Kidney (tissue), 13 donors: ENCODE measurements at regions not wholly inside any gene's neighbourhood (a gene's known extent, or its start where the extent isn't known, plus 50 kb on each side); places are given as distances from the start of the nearest gene placed in this dataset.

ENCODE experiments used
- DNase-seq, 5 donors: peaks; one replicate each; pipeline ENCODE4 v3.0.0-alpha.2; 2013 to 2020
- FAIRE-seq: peaks from 2 replicates; lab custom pipeline; 2012; peaks lifted over from hg19 to GRCh38; lab: Jason Lieb, UNC
- H3K27ac ChIP-seq, 2 donors: one replicate each; pipeline ENCODE4 v1.7.0; 2013; ENCODE audit warnings: low read depth in 2 of 2, low read length in 2 of 2, inconsistent platforms in 1 of 2
- H3K27me3 ChIP-seq: one replicate; pipeline ENCODE4 v1.7.1; 2013; ENCODE audit warnings: low read length, inconsistent platforms; ENCODE audit not compliant: control insufficient read depth, insufficient read depth
- H3K36me3 ChIP-seq, 3 donors: one replicate each; pipeline versions ENCODE4 v1.7.0 to v1.7.1; 2013; ENCODE audit warnings: low read length in 3 of 3, control low read depth in 1 of 3, inconsistent platforms in 1 of 3; ENCODE audit not compliant: insufficient read depth in 3 of 3, control insufficient read depth in 2 of 3
- H3K4me1 ChIP-seq, 3 donors: one replicate each; pipeline versions ENCODE4 v1.7.0 to v1.7.1; 2013; ENCODE audit warnings: low read length in 3 of 3, inconsistent platforms in 1 of 3, low read depth in 1 of 3; ENCODE audit not compliant: control insufficient read depth in 2 of 3, insufficient read depth in 2 of 3
- H3K4me3 ChIP-seq, 3 donors: one replicate each; pipeline versions ENCODE4 v1.7.0 to v1.8.1; 2013; ENCODE audit warnings: low read length in 3 of 3, control low read depth in 1 of 3, inconsistent platforms in 1 of 3
- H3K9ac ChIP-seq, 3 donors: one replicate each; pipeline versions ENCODE4 v1.7.0 to v1.7.1; 2013; ENCODE audit warnings: low read length in 3 of 3, control low read depth in 1 of 3, inconsistent platforms in 1 of 3
- H3K9me3 ChIP-seq, 3 donors: one replicate each; pipeline versions ENCODE4 v1.7.0 to v1.7.1; 2013; ENCODE audit warnings: low read length in 3 of 3, control low read depth in 1 of 3, inconsistent platforms in 1 of 3; ENCODE audit not compliant: control insufficient read depth in 2 of 3, insufficient read depth in 1 of 3
- intact Hi-C: fragments of 100-400 bp; cut with DNase I; formaldehyde crosslinking; loops from one replicate; pipeline ENCODE4 v1.11.1; 2022
- TF ChIP-seq, protein P1 (sequence below): IDR thresholded peaks from 3 replicates; pipeline ENCODE4 v1.5.1; 2012; ENCODE audit warnings: mild to moderate bottlenecking, moderate library complexity, borderline replicate concordance; ENCODE audit not compliant: insufficient read depth; ENCODE audit errors: extremely low read depth
- donor health status: control.
- donor health status: control.
- donor health status: control.
- donor health status: control.
- donor health status: control.
- donor health status: DM: yes; HTN: yes; CAD: no.
- donor health status: Normal renal cell carcinoma (clear cell type).

DNA sequence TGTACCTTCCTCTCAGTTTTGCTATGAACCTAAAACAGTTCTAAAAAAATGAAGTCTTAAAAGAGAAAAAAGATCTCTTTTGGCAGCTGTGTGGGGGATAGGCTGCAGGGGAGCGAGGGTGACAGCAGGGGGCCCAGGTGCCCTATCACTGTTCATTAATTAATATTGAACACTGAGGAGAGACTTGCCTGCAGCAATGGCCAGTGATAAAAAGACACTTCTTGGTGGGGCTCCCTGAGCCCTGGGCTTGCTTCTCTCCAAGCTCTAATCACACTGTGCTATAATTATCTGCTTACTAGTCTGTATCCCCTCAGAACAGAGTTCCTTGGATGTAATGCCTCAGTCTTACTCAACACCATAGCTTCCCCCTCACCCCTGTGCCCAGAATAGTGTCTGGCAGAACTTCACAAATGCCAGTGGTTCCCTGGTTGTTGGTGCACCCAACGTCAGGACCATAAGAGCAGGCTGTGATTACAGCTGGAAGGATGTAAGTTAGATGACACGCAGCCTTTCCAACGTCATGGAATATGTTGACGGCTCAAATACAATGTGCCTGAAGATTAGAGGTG, 52.0 kb upstream of the IRX6 start:
- TF ChIP-seq, protein P1, sequence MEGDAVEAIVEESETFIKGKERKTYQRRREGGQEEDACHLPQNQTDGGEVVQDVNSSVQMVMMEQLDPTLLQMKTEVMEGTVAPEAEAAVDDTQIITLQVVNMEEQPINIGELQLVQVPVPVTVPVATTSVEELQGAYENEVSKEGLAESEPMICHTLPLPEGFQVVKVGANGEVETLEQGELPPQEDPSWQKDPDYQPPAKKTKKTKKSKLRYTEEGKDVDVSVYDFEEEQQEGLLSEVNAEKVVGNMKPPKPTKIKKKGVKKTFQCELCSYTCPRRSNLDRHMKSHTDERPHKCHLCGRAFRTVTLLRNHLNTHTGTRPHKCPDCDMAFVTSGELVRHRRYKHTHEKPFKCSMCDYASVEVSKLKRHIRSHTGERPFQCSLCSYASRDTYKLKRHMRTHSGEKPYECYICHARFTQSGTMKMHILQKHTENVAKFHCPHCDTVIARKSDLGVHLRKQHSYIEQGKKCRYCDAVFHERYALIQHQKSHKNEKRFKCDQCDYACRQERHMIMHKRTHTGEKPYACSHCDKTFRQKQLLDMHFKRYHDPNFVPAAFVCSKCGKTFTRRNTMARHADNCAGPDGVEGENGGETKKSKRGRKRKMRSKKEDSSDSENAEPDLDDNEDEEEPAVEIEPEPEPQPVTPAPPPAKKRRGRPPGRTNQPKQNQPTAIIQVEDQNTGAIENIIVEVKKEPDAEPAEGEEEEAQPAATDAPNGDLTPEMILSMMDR: no peak
- intact Hi-C loops: no loop called here
- DNase-seq (no peak), FAIRE-seq (no peak)
- no peaks in the 10 kb centered on the region for H3K36me3 ChIP-seq
- no peaks in the 10 kb centered on the region for H3K9me3 ChIP-seq
- no peaks in the 10 kb centered on the region for H3K27me3 ChIP-seq
- no peak overlapping the region for H3K4me3 ChIP-seq
- no peak overlapping the region for H3K9ac ChIP-seq
- H3K27ac ChIP-seq: no peak overlapping the region
- H3K4me1 ChIP-seq: no peaks in the 10 kb centered on the region

DNA sequence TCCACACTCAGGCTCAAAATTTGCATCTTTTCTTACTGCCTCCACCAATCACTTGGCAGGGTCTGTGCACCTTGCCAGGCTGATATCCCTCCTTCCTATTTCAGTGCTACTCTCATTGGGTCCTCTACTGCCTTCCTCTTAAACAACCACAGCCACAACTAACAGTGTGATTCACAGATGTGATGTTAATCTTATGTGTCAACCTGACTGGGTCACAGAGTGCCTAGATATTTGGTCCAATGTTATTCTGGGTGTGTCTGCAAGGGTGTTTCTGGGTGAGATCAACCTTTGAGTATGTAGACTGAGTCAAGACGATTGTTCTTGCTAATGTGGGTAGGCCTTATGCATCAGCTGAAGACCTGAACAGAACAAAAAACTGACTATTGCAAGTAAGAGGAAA, 51.3 kb upstream of the IRX6 start:
- no peaks in the 10 kb centered on the region for H3K9me3 ChIP-seq
- no peak overlapping the region for H3K9ac ChIP-seq
- no peak overlapping the region for H3K27ac ChIP-seq
- no peak overlapping the region for H3K4me3 ChIP-seq
- TF ChIP-seq, protein P1: no peak
- intact Hi-C loops: no loop called here
- no peaks in the 10 kb centered on the region for H3K27me3 ChIP-seq
- H3K4me1 ChIP-seq: no peaks in the 10 kb centered on the region
- no peak for DNase-seq
- no peaks in the 10 kb centered on the region for H3K36me3 ChIP-seq
- no peak for FAIRE-seq

DNA sequence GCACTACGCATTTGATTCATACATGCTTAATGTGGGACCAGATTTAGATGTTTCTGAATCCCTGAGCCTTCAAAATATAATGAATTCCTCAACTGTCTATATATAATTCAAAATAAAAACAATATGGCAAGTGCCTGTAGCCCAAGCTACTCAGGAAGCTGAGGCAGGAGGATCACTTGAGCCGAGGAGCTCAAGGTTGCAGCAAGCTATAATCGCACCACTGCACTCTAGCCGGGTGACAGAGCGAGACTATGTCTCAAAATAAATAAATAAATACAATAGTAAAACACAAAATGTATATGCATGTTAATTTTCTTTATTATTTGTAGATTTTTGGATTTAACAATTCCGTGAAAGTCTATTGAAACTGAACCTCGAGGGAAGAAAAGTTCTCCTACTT, 50.6 kb upstream of the IRX6 start:
- intact Hi-C loops: no loop called here
- no peaks in the 10 kb centered on the region for H3K9me3 ChIP-seq
- no peak overlapping the region for H3K4me3 ChIP-seq
- no peaks in the 10 kb centered on the region for H3K36me3 ChIP-seq
- H3K27me3 ChIP-seq: no peaks in the 10 kb centered on the region
- no peak overlapping the region for H3K9ac ChIP-seq
- no peak for DNase-seq
- TF ChIP-seq, protein P1: no peak
- no peaks in the 10 kb centered on the region for H3K4me1 ChIP-seq
- no peak overlapping the region for H3K27ac ChIP-seq
- no peak for FAIRE-seq

DNA sequence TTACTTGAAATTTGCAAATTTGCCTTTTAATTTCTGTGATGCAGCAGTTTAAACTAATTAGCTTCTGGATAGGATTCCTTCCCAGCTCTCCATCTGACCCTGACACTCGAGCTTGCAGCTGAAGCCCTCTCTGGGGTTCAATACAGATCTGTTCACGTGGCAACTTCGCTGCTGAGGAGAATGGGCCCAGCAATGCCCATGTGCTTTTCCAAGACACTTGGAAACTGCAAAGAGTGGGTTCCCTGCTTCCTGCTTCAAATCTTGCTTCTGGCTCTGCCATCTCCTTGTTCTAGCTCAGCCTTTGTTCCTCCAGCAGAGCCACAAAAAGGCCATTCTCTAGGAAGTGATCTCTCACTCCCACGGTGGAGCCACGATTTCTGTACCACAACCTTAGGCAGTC, 50.0 kb upstream of the IRX6 start:
- Histone ChIP-seq H3K36me3 (no peaks in the 10 kb centered on the region), H3K9me3 (no peaks in the 10 kb centered on the region), H3K4me3 (no peak overlapping the region), H3K27ac (no peak overlapping the region), H3K27me3 (no peaks in the 10 kb centered on the region), H3K4me1 (no peaks in the 10 kb centered on the region), H3K9ac (no peak overlapping the region)
- DNase-seq (no peak), FAIRE-seq (no peak)
- intact Hi-C loops: no loop called here
- TF ChIP-seq, protein P1: no peak
